OCI-LY1 (cell line): ENCODE measurements at regions not wholly inside any gene's neighbourhood (a gene's known extent, or its start where the extent isn't known, plus 50 kb on each side); places are given as distances from the start of the nearest gene placed in this dataset.

Experiments used
- H2AFZ ChIP-seq: fragments of 200-600 bp; sonication (generic), shearing (Covaris generic); 2 replicates; pipeline ENCODE4 v1.6.0; 2014; ENCODE audit warnings: antibody characterized with exemption, mild to moderate bottlenecking, low read length
- H3F3A ChIP-seq: fragments of 200-600 bp; sonication (generic), shearing (Covaris generic); 2 replicates; pipeline ENCODE4 v1.6.0; 2014; ENCODE audit warnings: mild to moderate bottlenecking, antibody characterized with exemption, low read length, moderate library complexity; ENCODE audit not compliant: insufficient read depth
- H3K27ac ChIP-seq: fragments of 200-600 bp; sonication (generic); 2 replicates; pipeline ENCODE4 v1.5.1; 2014; ENCODE audit warnings: low read length, mixed run types, mild to moderate bottlenecking, low read depth; ENCODE audit not compliant: poor library complexity, severe bottlenecking
- H3K27me3 ChIP-seq: fragments of 200-600 bp; sonication (generic); 2 replicates; pipeline ENCODE4 v1.6.0; 2014; ENCODE audit warnings: antibody characterized with exemption, mild to moderate bottlenecking, low read length, moderate library complexity; ENCODE audit not compliant: insufficient read depth
- H3K36me3 ChIP-seq: fragments of 200-600 bp; sonication (generic); 2 replicates; pipeline ENCODE4 v1.6.1; 2014; ENCODE audit warnings: mild to moderate bottlenecking, antibody characterized with exemption, low read length, moderate library complexity, mixed read lengths; ENCODE audit not compliant: insufficient read depth
- H3K4me1 ChIP-seq: fragments of 200-600 bp; sonication (generic); 2 replicates; pipeline ENCODE4 v1.5.1; 2014; ENCODE audit warnings: mild to moderate bottlenecking, low read length, moderate library complexity; ENCODE audit not compliant: insufficient read depth, severe bottlenecking
- H3K4me2 ChIP-seq: fragments of 200-600 bp; sonication (generic), shearing (Covaris generic); 2 replicates; pipeline ENCODE4 v1.6.1; 2014; ENCODE audit warnings: low read length
- H3K4me3 ChIP-seq: fragments of 200-600 bp; sonication (generic); 2 replicates; pipeline ENCODE4 v1.5.1; 2014; ENCODE audit warnings: low read length, low read depth, mild to moderate bottlenecking, mixed read lengths; ENCODE audit not compliant: poor library complexity, severe bottlenecking
- H3K79me2 ChIP-seq: fragments of 200-600 bp; shearing (Covaris generic); 2 replicates; pipeline ENCODE4 v1.6.1; 2016; ENCODE audit warnings: mixed run types, low read length, mixed read lengths; ENCODE audit not compliant: insufficient read depth
- H3K9ac ChIP-seq: fragments of 200-600 bp; sonication (generic), shearing (Covaris generic); 2 replicates; pipeline ENCODE4 v1.6.1; 2014; ENCODE audit warnings: mild to moderate bottlenecking, low read length, mixed read lengths
- H3K9me2 ChIP-seq: fragments of 200-600 bp; sonication (generic), shearing (Covaris generic); 2 replicates; pipeline ENCODE4 v1.6.1; 2014; ENCODE audit warnings: low read depth, mild to moderate bottlenecking, low read length, mixed read lengths
- H3K9me3 ChIP-seq: fragments of 200-600 bp; shearing (Covaris generic); 2 replicates; pipeline ENCODE4 v1.6.1; 2014; ENCODE audit warnings: low read length, mixed read lengths
- H4K20me1 ChIP-seq: fragments of 200-600 bp; sonication (generic), shearing (Covaris generic); 2 replicates; pipeline ENCODE4 v1.6.0; 2016; ENCODE audit warnings: mild to moderate bottlenecking, low read length; ENCODE audit not compliant: insufficient read depth
- CTCF ChIP-seq: fragments of 200-600 bp; sonication (generic), shearing (Covaris generic); IDR thresholded peaks from 2 replicates; pipeline ENCODE4 v1.5.1; 2017; ENCODE audit warnings: mild to moderate bottlenecking, antibody characterized with exemption, low read length, moderate library complexity, mixed read lengths
- EZH2 ChIP-seq: fragments of 200-600 bp; sonication (generic), shearing (Covaris generic); IDR thresholded peaks from 2 replicates; pipeline ENCODE4 v1.8.0; 2017; ENCODE audit warnings: borderline replicate concordance, mixed run types, mild to moderate bottlenecking, antibody characterized with exemption, low read length, moderate library complexity, mixed read lengths

- no peak overlapping the region for H3K4me3 ChIP-seq
- no peaks in the 10 kb centered on the region for H3F3A ChIP-seq
- no peak overlapping the region for H3K9ac ChIP-seq
- no peaks in the 10 kb centered on the region for H3K36me3 ChIP-seq
- no peaks in the 10 kb centered on the region for H3K9me3 ChIP-seq
- H3K79me2 ChIP-seq = no peaks in the 10 kb centered on the region
- H3K4me2 ChIP-seq = no peak overlapping the region
- TF ChIP-seq CTCF (no peak), EZH2 (no peak)
- no peaks in the 10 kb centered on the region for H4K20me1 ChIP-seq
- no peaks in the 10 kb centered on the region for H3K27me3 ChIP-seq
- no peaks in the 10 kb centered on the region for H3K4me1 ChIP-seq
- H2AFZ ChIP-seq = no peak overlapping the region
- no peaks in the 10 kb centered on the region for H3K9me2 ChIP-seq
- no peak overlapping the region for H3K27ac ChIP-seq
These were observed 68.7 kb upstream of the PRDM1 start for GRCh38 chr6:106017454-106017853.

- Histone ChIP-seq H3K4me3 (no peak overlapping the region), H3K9ac (no peak overlapping the region), H2AFZ (no peak overlapping the region), H3F3A (no peaks in the 10 kb centered on the region), H3K9me3 (no peaks in the 10 kb centered on the region), H3K79me2 (no peaks in the 10 kb centered on the region), H3K4me2 (no peak overlapping the region), H4K20me1 (no peaks in the 10 kb centered on the region), H3K27ac (no peak overlapping the region), H3K4me1 (no peaks in the 10 kb centered on the region), H3K27me3 (no peaks in the 10 kb centered on the region), H3K9me2 (no peaks in the 10 kb centered on the region), H3K36me3 (no peaks in the 10 kb centered on the region)
- TF ChIP-seq CTCF = no peak
- no peak for TF ChIP-seq EZH2
These were observed 71.2 kb upstream of the PRDM1 start for GRCh38 chr6:106014955-106015354.

- no peaks in the 10 kb centered on the region for H3K79me2 ChIP-seq
- no peaks in the 10 kb centered on the region for H3K9me3 ChIP-seq
- no peaks in the 10 kb centered on the region for H3F3A ChIP-seq
- no peaks in the 10 kb centered on the region for H3K36me3 ChIP-seq
- no peak for TF ChIP-seq EZH2
- no peak for TF ChIP-seq CTCF
- H3K27me3 ChIP-seq = no peaks in the 10 kb centered on the region
- no peaks in the 10 kb centered on the region for H3K9me2 ChIP-seq
- no peak overlapping the region for H3K4me2 ChIP-seq
- H2AFZ ChIP-seq = no peak overlapping the region
- no peak overlapping the region for H3K9ac ChIP-seq
- no peak overlapping the region for H3K27ac ChIP-seq
- no peaks in the 10 kb centered on the region for H3K4me1 ChIP-seq
- no peak overlapping the region for H3K4me3 ChIP-seq
- H4K20me1 ChIP-seq = no peaks in the 10 kb centered on the region
These were observed 74.7 kb upstream of the PRDM1 start for GRCh38 chr6:106011476-106011875.
